ENCODE measurements at regions not wholly inside any gene's neighbourhood (a gene's known extent, or its start where the extent isn't known, plus 50 kb on each side); places are given as distances from the start of the nearest gene placed in this dataset.

GRCh38 chr13:42409075-42409474, 137.1 kb downstream of the AKAP11 start:
- no peak overlapping the region for H3K9ac ChIP-seq (ENCODE audit: insufficient read depth in 1 of 2, low read length in 2 of 2)
- 85 to 92% methylated on average over 3 of the region's 3 CpGs for WGBS, 2 donors

GRCh38 chr13:42409551-42409950, 137.6 kb downstream of the AKAP11 start:
- Histone ChIP-seq H3K4me3 (no peak overlapping the region), H3K36me3 (ENCODE audit: control insufficient read depth in 4 of 4, insufficient read depth in 4 of 4, low read length in 4 of 4) (no peaks in the 10 kb centered on the region), H3K4me1 (ENCODE audit: control insufficient read depth in 5 of 5, insufficient read depth in 5 of 5, low read length in 5 of 5) (peaks cover 0 to 36% (median 5%) of the 10 kb centered on the region in 5 donors), H3K27ac (ENCODE audit: low read depth in 1 of 2, low read length in 1 of 2) (no peak overlapping the region), H3K9ac (ENCODE audit: insufficient read depth in 1 of 2, low read length in 2 of 2) (no peak overlapping the region), H3K9me3 (ENCODE audit: control insufficient read depth in 4 of 4, insufficient read depth in 3 of 4, low read length in 3 of 4) (no peaks in the 10 kb centered on the region), H3K27me3 (ENCODE audit: control insufficient read depth in 3 of 3, insufficient read depth in 3 of 3, low read length in 2 of 3) (no peaks in the 10 kb centered on the region)
- peak in 2 of 3 donors; percentile 87 to 88 for DNase-seq
- no peak for TF ChIP-seq CTCF (IDR thresholded peaks at IDR 0.05; ENCODE audit: control extremely low read depth, extremely low read depth)
- no peak for ATAC-seq (ENCODE audit: insufficient read depth, low FRiP score)

More at GRCh38 chr13:42409075-42409474, 137.1 kb downstream of the AKAP11 start:
- no peak for TF ChIP-seq CTCF (IDR thresholded peaks at IDR 0.05; ENCODE audit: control extremely low read depth, extremely low read depth)
- H3K4me1 ChIP-seq (ENCODE audit: control insufficient read depth in 5 of 5, insufficient read depth in 5 of 5, low read length in 5 of 5) = peaks cover 0 to 36% (median 5%) of the 10 kb centered on the region in 5 donors
- H3K36me3 ChIP-seq (ENCODE audit: control insufficient read depth in 4 of 4, insufficient read depth in 4 of 4, low read length in 4 of 4) = no peaks in the 10 kb centered on the region
- no peak for ATAC-seq (ENCODE audit: insufficient read depth, low FRiP score)
- no peaks in the 10 kb centered on the region for H3K9me3 ChIP-seq (ENCODE audit: control insufficient read depth in 4 of 4, insufficient read depth in 3 of 4, low read length in 3 of 4)
- H3K27me3 ChIP-seq (ENCODE audit: control insufficient read depth in 3 of 3, insufficient read depth in 3 of 3, low read length in 2 of 3) = no peaks in the 10 kb centered on the region
- peak in 1 of 3 donors; percentile 56 for DNase-seq
- no peak overlapping the region for H3K27ac ChIP-seq (ENCODE audit: low read depth in 1 of 2, low read length in 1 of 2)
- no peak overlapping the region for H3K4me3 ChIP-seq

- Histone ChIP-seq H3K4me3 (no peak overlapping the region), H3K27ac (ENCODE audit: low read depth in 1 of 2, low read length in 1 of 2) (no peak overlapping the region), H3K27me3 (ENCODE audit: control insufficient read depth in 3 of 3, insufficient read depth in 3 of 3, low read length in 2 of 3) (no peaks in the 10 kb centered on the region), H3K4me1 (ENCODE audit: control insufficient read depth in 5 of 5, insufficient read depth in 5 of 5, low read length in 5 of 5) (peaks cover 0 to 36% (median 5%) of the 10 kb centered on the region in 5 donors), H3K36me3 (ENCODE audit: control insufficient read depth in 4 of 4, insufficient read depth in 4 of 4, low read length in 4 of 4) (no peaks in the 10 kb centered on the region), H3K9ac (ENCODE audit: insufficient read depth in 1 of 2, low read length in 2 of 2) (no peak overlapping the region), H3K9me3 (ENCODE audit: control insufficient read depth in 4 of 4, insufficient read depth in 3 of 4, low read length in 3 of 4) (no peaks in the 10 kb centered on the region)
- no peak for TF ChIP-seq CTCF (IDR thresholded peaks at IDR 0.05; ENCODE audit: control extremely low read depth, extremely low read depth)
- DNase-seq = no peak
- 91 to 93% methylated on average over 5 of the region's 5 CpGs for WGBS, 2 donors
- no peak for ATAC-seq (ENCODE audit: insufficient read depth, low FRiP score)
These were observed 141.0 kb downstream of the AKAP11 start for GRCh38 chr13:42412812-42413483.

- DNase-seq = peak; percentile 51 to 81 (median 76)
- peaks cover 0 to 36% (median 5%) of the 10 kb centered on the region in 5 donors for H3K4me1 ChIP-seq (ENCODE audit: control insufficient read depth in 5 of 5, insufficient read depth in 5 of 5, low read length in 5 of 5)
- no peak overlapping the region for H3K4me3 ChIP-seq
- H3K27me3 ChIP-seq (ENCODE audit: control insufficient read depth in 3 of 3, insufficient read depth in 3 of 3, low read length in 2 of 3) = no peaks in the 10 kb centered on the region
- WGBS, 2 donors = 69 to 80% methylated on average over 3 of the region's 3 CpGs
- ATAC-seq (ENCODE audit: insufficient read depth, low FRiP score) = no peak
- H3K9ac ChIP-seq (ENCODE audit: insufficient read depth in 1 of 2, low read length in 2 of 2) = no peak overlapping the region
- no peak overlapping the region for H3K27ac ChIP-seq (ENCODE audit: low read depth in 1 of 2, low read length in 1 of 2)
- TF ChIP-seq CTCF (IDR thresholded peaks at IDR 0.05; ENCODE audit: control extremely low read depth, extremely low read depth) = no peak
- no peaks in the 10 kb centered on the region for H3K9me3 ChIP-seq (ENCODE audit: control insufficient read depth in 4 of 4, insufficient read depth in 3 of 4, low read length in 3 of 4)
- no peaks in the 10 kb centered on the region for H3K36me3 ChIP-seq (ENCODE audit: control insufficient read depth in 4 of 4, insufficient read depth in 4 of 4, low read length in 4 of 4)
These were observed 141.5 kb downstream of the AKAP11 start for GRCh38 chr13:42413484-42413815.
